Subcutaneous abdominal adipose tissue (tissue), 5 donors: ENCODE measurements at regions not wholly inside any gene's neighbourhood (a gene's known extent, or its start where the extent isn't known, plus 50 kb on each side); places are given as distances from the start of the nearest gene placed in this dataset.

Experiments
- H3K27ac ChIP-seq: one replicate; pipeline ENCODE4 v1.7.0; 2013; ENCODE audit warnings: low read depth, mild to moderate bottlenecking, inconsistent platforms, low read length, moderate library complexity
- H3K27me3 ChIP-seq, 5 donors: one replicate each; pipeline ENCODE4 v1.7.0; 2013; ENCODE audit warnings: low read length in 5 of 5, inconsistent platforms in 1 of 5; ENCODE audit not compliant: control insufficient read depth in 5 of 5, insufficient read depth in 4 of 5
- H3K36me3 ChIP-seq, 5 donors: one replicate each; pipeline ENCODE4 v1.7.0; 2013; ENCODE audit warnings: low read length in 5 of 5; ENCODE audit not compliant: control insufficient read depth in 5 of 5, insufficient read depth in 5 of 5
- H3K4me1 ChIP-seq, 5 donors: one replicate each; pipeline ENCODE4 v1.7.0; 2013; ENCODE audit warnings: low read length in 5 of 5, mild to moderate bottlenecking in 3 of 5, moderate library complexity in 1 of 5; ENCODE audit not compliant: control insufficient read depth in 5 of 5, insufficient read depth in 5 of 5
- H3K4me3 ChIP-seq, 5 donors: one replicate each; pipeline ENCODE4 v1.7.0; 2013; ENCODE audit warnings: low read length in 5 of 5, low read depth in 1 of 5
- H3K9ac ChIP-seq, 5 donors: one replicate each; pipeline ENCODE4 v1.7.0; 2013; ENCODE audit warnings: low read length in 5 of 5, mild to moderate bottlenecking in 4 of 5, moderate library complexity in 3 of 5
- H3K9me3 ChIP-seq, 5 donors: one replicate each; pipeline ENCODE4 v1.7.0; 2013; ENCODE audit warnings: low read length in 5 of 5; ENCODE audit not compliant: control insufficient read depth in 5 of 5
- donor health status: healthy.
- donor health status: healthy.
- donor health status: healthy.
- donor health status: healthy.
- donor health status: healthy.

DNA sequence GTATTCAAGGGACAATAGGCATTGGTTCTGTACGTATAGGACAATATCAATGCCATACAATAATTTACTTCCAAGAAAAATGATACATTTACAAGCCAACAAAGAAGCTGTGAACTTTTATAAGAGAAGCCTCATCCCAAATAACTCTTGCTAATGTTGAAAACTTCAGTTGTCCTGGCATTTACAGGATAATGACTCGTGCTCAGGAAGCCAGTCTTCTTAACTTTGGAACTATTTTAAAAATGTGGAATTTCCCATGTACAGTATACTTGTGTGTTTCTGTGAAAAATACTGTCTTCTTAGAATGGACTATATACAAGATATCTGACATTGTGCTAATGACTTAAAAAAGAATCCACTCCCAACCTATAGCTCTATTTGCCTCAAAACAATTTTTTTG, 1479.3 kb upstream of the CDH9 start:
- Histone ChIP-seq H3K9ac (no peak overlapping the region), H3K27ac (no peak overlapping the region), H3K27me3 (no peaks in the 10 kb centered on the region), H3K4me3 (no peak overlapping the region), H3K9me3 (peaks cover 0 to 7% (median 0%) of the 10 kb centered on the region in 5 donors), H3K4me1 (no peaks in the 10 kb centered on the region), H3K36me3 (no peaks in the 10 kb centered on the region)

- H3K27ac ChIP-seq = no peak overlapping the region
- no peaks in the 10 kb centered on the region for H3K27me3 ChIP-seq
- H3K4me3 ChIP-seq = no peak overlapping the region
- H3K9me3 ChIP-seq = peaks cover 0 to 7% (median 0%) of the 10 kb centered on the region in 5 donors
- H3K36me3 ChIP-seq = no peaks in the 10 kb centered on the region
- no peak overlapping the region for H3K9ac ChIP-seq
- H3K4me1 ChIP-seq = no peaks in the 10 kb centered on the region
Observed at GRCh38 chr5:28516722-28517121, 1478.3 kb upstream of the CDH9 start.

DNA sequence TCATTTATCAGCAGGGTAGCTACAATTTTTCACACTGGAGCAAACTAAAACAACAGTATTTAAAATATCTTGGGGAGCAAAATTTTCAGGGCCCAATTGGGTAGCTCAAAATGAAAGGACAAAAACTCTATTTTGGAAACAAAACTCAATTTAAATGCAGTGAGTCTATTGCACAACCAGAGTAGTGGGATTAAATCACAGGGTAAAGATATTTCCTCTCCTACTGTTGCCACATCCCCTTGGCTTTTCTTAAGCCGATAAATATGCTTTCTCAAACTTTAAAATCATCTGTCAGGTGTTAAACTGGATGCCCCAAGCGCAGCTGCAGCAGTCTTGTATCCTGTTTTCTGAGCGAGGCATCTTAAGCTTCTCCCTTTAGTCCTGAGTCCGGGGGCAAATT, 1474.3 kb upstream of the CDH9 start:
- Histone ChIP-seq H3K9ac (no peak overlapping the region), H3K27me3 (no peaks in the 10 kb centered on the region), H3K4me1 (peaks cover 0 to 8% (median 0%) of the 10 kb centered on the region in 5 donors), H3K9me3 (no peaks in the 10 kb centered on the region), H3K27ac (no peak overlapping the region), H3K4me3 (no peak overlapping the region), H3K36me3 (no peaks in the 10 kb centered on the region)

- Histone ChIP-seq H3K27ac (no peak overlapping the region), H3K9me3 (peaks cover 0 to 5% (median 3%) of the 10 kb centered on the region in 5 donors), H3K4me1 (peaks cover 0 to 8% (median 0%) of the 10 kb centered on the region in 5 donors), H3K36me3 (no peaks in the 10 kb centered on the region), H3K27me3 (no peaks in the 10 kb centered on the region), H3K9ac (no peak overlapping the region), H3K4me3 (no peak overlapping the region)
Observed at GRCh38 chr5:28505121-28505520, 1466.7 kb upstream of the CDH9 start.

DNA sequence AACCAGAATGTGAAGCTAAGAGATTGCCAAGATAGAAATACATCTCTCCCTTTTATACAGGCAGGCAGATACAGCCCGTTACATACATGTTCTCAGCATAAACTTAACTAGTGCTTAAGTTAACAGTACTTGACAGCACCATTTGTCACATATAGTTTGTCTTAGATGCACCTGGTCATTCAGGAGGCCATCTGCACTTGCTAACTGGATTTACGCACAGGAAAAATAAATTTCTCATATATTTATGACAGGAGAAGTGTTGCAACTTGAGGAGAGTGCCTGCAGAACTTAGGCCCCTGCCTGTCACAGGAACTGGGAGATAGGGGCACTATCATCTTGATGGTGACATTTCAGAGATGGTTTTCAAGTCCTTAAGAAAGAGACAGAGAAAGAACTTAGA, 1462.1 kb upstream of the CDH9 start:
- Histone ChIP-seq H3K36me3 (no peaks in the 10 kb centered on the region), H3K4me3 (no peak overlapping the region), H3K27me3 (no peaks in the 10 kb centered on the region), H3K27ac (no peak overlapping the region), H3K4me1 (no peaks in the 10 kb centered on the region), H3K9me3 (no peaks in the 10 kb centered on the region), H3K9ac (no peak overlapping the region)

DNA sequence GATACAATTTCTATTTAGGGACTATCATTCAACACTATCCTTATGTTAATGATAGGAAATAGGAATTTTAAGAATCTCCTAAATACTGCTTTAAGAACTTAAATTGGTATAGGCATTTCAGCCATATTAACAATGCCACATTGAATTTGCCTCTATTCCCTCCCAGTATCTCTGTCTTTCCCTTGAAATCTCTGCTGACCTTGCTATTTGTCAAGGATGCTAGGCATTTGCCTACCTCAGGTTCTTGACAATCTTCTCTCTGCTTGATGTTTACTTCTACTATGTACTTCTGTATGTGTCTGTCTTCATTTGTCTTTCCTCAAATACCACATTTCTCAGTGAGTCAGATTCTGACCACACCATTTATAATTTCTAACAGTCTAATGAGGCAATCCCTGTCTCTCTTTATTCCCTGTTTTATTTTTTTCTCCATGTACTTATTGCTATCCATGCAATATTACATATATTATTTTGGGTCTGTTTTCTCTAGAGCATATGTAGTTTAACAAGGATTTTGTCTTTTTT, 1461.4 kb upstream of the CDH9 start:
- H3K4me3 ChIP-seq = no peak overlapping the region
- no peaks in the 10 kb centered on the region for H3K36me3 ChIP-seq
- H3K9me3 ChIP-seq = no peaks in the 10 kb centered on the region
- H3K27ac ChIP-seq = no peak overlapping the region
- H3K27me3 ChIP-seq = no peaks in the 10 kb centered on the region
- H3K9ac ChIP-seq = no peak overlapping the region
- H3K4me1 ChIP-seq = no peaks in the 10 kb centered on the region

DNA sequence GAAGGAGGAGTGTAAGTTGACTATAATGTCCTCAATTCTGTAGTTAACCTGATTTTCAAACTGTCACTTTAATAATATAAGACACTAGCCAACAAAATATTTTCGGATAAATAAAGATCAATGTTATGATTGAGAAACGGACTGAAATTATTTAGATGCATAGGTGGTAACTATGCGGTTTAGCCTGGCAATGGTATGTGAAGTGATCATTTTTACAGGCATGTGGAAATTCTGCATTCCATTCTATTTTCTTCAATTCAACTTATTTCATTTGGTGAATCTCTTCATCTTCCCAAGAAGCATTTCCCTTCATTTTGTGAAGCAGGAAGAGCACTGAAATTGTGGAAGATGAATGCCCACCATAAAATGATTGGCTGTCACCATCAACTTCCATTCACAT, 1457.5 kb upstream of the CDH9 start:
- H3K4me1 ChIP-seq = no peaks in the 10 kb centered on the region
- H3K27ac ChIP-seq = no peak overlapping the region
- no peak overlapping the region for H3K9ac ChIP-seq
- no peak overlapping the region for H3K4me3 ChIP-seq
- peaks cover 0 to 7% (median 0%) of the 10 kb centered on the region in 5 donors for H3K9me3 ChIP-seq
- no peaks in the 10 kb centered on the region for H3K36me3 ChIP-seq
- H3K27me3 ChIP-seq = no peaks in the 10 kb centered on the region

GRCh38 chr5:28493456-28493855, 1455.1 kb upstream of the CDH9 start:
- Histone ChIP-seq H3K4me1 (no peaks in the 10 kb centered on the region), H3K27ac (no peak overlapping the region), H3K9me3 (peaks cover 0 to 7% (median 3%) of the 10 kb centered on the region in 5 donors), H3K27me3 (no peaks in the 10 kb centered on the region), H3K36me3 (no peaks in the 10 kb centered on the region), H3K9ac (no peak overlapping the region), H3K4me3 (no peak overlapping the region)

DNA sequence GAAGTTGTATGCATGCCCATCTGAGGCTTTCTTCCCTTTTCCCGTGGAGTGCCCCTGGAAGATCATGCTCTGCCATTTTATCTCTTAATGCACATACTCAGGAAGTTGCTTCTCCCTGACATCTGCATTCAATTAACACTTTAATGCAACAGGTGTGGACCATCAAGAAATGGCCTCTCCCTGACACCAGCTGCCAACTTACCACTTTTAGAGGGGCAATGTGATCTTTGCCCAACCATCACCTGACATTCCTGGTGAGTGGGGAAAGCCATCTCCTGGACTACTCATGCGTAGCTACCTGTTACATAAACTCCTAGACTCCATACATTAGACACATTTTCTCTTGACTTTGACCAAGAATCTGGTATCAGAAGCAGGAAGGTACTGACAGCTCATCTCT, 1450.4 kb upstream of the CDH9 start:
- Histone ChIP-seq H3K27ac (no peak overlapping the region), H3K9ac (no peak overlapping the region), H3K4me1 (no peaks in the 10 kb centered on the region), H3K27me3 (no peaks in the 10 kb centered on the region), H3K36me3 (no peaks in the 10 kb centered on the region), H3K4me3 (no peak overlapping the region), H3K9me3 (peaks cover 0 to 7% (median 3%) of the 10 kb centered on the region in 5 donors)

- Histone ChIP-seq H3K27me3 (no peaks in the 10 kb centered on the region), H3K4me3 (no peak overlapping the region), H3K27ac (no peak overlapping the region), H3K9ac (no peak overlapping the region), H3K4me1 (no peaks in the 10 kb centered on the region), H3K36me3 (no peaks in the 10 kb centered on the region), H3K9me3 (no peaks in the 10 kb centered on the region)
Observed at GRCh38 chr5:28483327-28484025, 1445.1 kb upstream of the CDH9 start.
